WI38 (cell line): ENCODE measurements at regions not wholly inside any gene's neighbourhood (a gene's known extent, or its start where the extent isn't known, plus 50 kb on each side); places are given as distances from the start of the nearest gene placed in this dataset.
"Not testable (repeated sequence)": the region's sequence is repeated elsewhere in the genome, so short reads cannot be mapped to it uniquely, and the experiment has no call there.

Experiments
- H3K4me3 ChIP-seq: 2 replicates; pipeline ENCODE4 v1.5.1; 2011; ENCODE audit warnings: low read depth, mild to moderate bottlenecking, control low read depth, low read length
- CTCF ChIP-seq: IDR thresholded peaks from 2 replicates; pipeline ENCODE4 v1.5.1; 2012; ENCODE audit warnings: low read depth, mild to moderate bottlenecking, control low read depth, low read length

DNA sequence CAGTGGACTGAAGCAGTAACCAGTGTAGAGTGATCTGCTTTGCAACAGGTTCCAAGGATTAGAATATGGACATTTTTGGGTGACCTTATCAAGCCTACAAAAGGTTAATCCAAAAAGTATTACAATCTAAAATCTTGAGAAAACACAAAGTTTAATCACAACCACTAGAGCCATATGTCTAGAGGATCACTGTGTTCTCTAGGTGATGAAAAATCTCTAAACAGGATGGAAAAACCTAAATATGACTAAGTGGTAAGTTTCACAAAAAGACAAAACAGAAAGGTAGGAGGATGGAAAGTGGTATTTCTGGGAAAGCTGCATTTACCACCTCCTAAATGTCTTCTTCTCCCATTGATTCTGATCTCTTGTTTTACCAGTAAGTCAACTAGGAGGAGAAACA, 411.1 kb upstream of the CXADR start:
- no peak for TF ChIP-seq CTCF

GRCh38 chr21:17105932-17106331, 406.9 kb upstream of the CXADR start:
- no peak overlapping the region for H3K4me3 ChIP-seq
- TF ChIP-seq CTCF, result no peak

More for the DNA sequence above, 411.1 kb upstream of the CXADR start:
- H3K4me3 ChIP-seq, result no peak overlapping the region

- no peak for TF ChIP-seq CTCF
- H3K4me3 ChIP-seq, result no peak overlapping the region
Measured at GRCh38 chr21:17114045-17114444, 398.8 kb upstream of the CXADR start.

GRCh38 chr21:17118638-17119384, 394.0 kb upstream of the CXADR start:
- H3K4me3 ChIP-seq, result no peak overlapping the region
- no peak for TF ChIP-seq CTCF

DNA sequence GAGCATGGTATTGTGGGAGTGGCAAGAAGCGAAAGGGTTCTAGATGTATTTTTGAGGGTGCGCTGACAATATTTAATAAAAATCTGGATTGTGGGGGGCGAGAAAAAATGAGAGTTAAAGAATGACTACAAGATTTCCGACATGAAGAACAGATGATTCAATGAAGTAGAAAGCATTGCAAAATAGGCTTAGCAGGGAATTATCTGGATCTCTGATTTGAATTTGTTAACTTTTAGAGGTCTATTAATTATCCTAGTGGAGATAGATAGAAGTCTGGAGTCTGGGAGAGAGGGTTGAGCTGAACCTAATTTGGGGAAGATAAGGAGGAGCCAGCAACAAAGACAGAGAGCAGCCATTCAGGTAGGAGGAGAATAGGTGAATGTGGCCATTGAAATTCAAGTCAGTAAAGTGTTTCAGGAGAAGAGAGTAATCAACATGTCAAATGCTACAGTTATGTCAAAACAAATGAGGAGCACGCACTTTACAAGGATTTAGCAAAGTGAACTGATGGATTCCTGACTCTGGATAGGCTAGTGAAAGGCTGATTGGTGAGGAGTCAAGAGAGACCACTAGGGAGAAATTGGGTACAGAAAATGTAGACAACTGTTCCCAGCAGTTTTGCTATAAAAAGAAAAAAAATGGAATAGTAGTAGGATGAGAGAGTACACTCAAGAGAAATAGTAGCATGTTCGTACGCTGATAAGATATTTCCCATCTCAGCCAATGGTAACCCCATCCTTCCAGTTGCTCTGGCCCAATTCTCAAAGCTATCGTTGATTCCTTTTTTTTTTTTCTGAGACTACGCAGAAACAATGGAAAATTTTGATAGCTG, 393.2 kb upstream of the CXADR start:
- H3K4me3 ChIP-seq, result no peak overlapping the region
- no peak for TF ChIP-seq CTCF

GRCh38 chr21:17127395-17127794, 385.4 kb upstream of the CXADR start:
- H3K4me3 ChIP-seq, result not testable (repeated sequence)

- TF ChIP-seq CTCF, result no peak
- H3K4me3 ChIP-seq, result no peak overlapping the region
Measured at GRCh38 chr21:17128132-17128531, 384.7 kb upstream of the CXADR start.

DNA sequence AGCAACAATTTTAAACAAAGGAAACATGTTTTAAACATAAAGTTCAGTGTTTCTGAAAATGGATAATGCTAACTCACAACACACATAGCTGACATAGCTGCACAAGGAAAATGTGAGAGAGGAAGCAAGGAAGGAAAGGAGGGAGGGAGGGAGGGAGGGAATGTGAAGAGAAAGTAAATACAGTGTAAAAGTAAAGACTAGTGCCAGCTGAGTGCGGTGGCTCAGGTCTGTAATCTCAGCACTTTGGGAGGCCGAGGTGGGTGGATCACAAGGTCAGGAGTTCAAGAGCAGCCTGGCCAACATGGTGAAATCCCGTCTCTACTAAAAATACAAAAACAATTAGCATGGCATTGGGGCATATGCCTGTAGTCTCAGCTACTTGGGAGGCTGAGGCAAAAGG, 373.7 kb upstream of the CXADR start:
- not testable (repeated sequence) for H3K4me3 ChIP-seq
